ENCODE measurements at regions not wholly inside any gene's neighbourhood (a gene's known extent, or its start where the extent isn't known, plus 50 kb on each side); places are given as distances from the start of the nearest gene placed in this dataset.

DNA sequence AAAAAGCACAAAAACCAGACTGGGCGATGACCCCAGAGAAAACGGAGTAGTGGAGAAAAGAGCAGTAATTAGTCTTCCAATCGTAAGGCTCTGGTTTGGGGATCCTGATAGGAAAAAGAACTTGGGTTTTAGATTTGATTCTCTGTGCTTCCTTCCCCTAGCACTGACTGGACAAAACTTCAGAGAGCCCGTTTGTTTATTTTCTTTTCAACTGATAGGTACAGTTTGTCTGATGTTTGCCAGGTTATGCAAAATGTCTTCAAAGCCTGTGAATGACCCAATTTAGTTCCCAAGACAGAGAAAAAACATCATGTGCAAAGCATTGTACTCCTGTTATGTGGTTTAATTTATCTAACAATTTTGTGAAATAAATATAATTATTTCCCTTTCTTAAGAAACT, 151.1 kb upstream of the COX10 start:
- ChIA-PET POLR2A (no interaction called here), CTCF (no interaction called here)
- no peaks in the 10 kb centered on the region for H3K9me3 ChIP-seq (replicated peaks; ENCODE audit: control insufficient read depth, insufficient read depth, low read length)
- no peaks in the 10 kb centered on the region for H3K27me3 ChIP-seq (ENCODE audit: control insufficient read depth in 2 of 2, insufficient read depth in 2 of 2, low read length in 2 of 2)
- intact Hi-C loops (cut with micrococcal nuclease) (no loop called here), dilution Hi-C loops (cut with MboI; ENCODE audit: extremely low pct_ligation_motif_present, low sequenced_read_pairs) (no loop called here)
- H3K79me2 ChIP-seq (ENCODE audit: control insufficient read depth, insufficient read depth, low read length) = no peaks in the 10 kb centered on the region
- H3K4me2 ChIP-seq (ENCODE audit: insufficient read depth, low read length) = no peak overlapping the region
- no peak for DNase-seq (ENCODE audit: low read depth, low spot score)
- no peaks in the 10 kb centered on the region for H4K20me1 ChIP-seq (replicated peaks; ENCODE audit: control insufficient read depth, extremely low read depth, insufficient read depth, low read length)
- H3K36me3 ChIP-seq (ENCODE audit: control insufficient read depth in 2 of 2, extremely low read depth in 1 of 2, insufficient read depth in 2 of 2, low read length in 2 of 2) = no peaks in the 10 kb centered on the region
- BruUV-seq (replicated peaks) = no TSS peak
- no peak overlapping the region for H2AFZ ChIP-seq (ENCODE audit: low read depth, low read length)
- no peak for FAIRE-seq
- H3K4me3 ChIP-seq (replicated peaks in 1 of 3; ENCODE audit: insufficient read depth in 1 of 3, low read depth in 1 of 3, low read length in 3 of 3) = no peak overlapping the region
- TF ChIP-seq JUN (IDR thresholded peaks at IDR 0.05; ENCODE audit: borderline replicate concordance, insufficient read depth, insufficient read length, low read depth) (no peak), EZH2 (IDR thresholded peaks at IDR 0.05; ENCODE audit: borderline replicate concordance, low read depth, low read length, severe bottlenecking) (no peak), MYC (IDR thresholded peaks at IDR 0.05; ENCODE audit: low read depth, low read length) (no peak), GATA2 (IDR thresholded peaks at IDR 0.05; ENCODE audit: insufficient read depth, insufficient read length, low read depth, low read length) (no peak), FOS (IDR thresholded peaks at IDR 0.05; ENCODE audit: borderline replicate concordance, insufficient read depth, low read length) (no peak), POLR2A (IDR thresholded peaks at IDR 0.05; ENCODE audit: low read depth, low read length) (no peak), POLR2AphosphoS5 (IDR thresholded peaks at IDR 0.05; ENCODE audit: insufficient read depth, low read depth, low read length) (no peak)
- TF ChIP-seq, protein P1, sequence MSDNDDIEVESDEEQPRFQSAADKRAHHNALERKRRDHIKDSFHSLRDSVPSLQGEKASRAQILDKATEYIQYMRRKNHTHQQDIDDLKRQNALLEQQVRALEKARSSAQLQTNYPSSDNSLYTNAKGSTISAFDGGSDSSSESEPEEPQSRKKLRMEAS (IDR thresholded peaks at IDR 0.05; ENCODE audit: insufficient read depth, insufficient read length) = no peak
- TF ChIP-seq, protein P2, sequence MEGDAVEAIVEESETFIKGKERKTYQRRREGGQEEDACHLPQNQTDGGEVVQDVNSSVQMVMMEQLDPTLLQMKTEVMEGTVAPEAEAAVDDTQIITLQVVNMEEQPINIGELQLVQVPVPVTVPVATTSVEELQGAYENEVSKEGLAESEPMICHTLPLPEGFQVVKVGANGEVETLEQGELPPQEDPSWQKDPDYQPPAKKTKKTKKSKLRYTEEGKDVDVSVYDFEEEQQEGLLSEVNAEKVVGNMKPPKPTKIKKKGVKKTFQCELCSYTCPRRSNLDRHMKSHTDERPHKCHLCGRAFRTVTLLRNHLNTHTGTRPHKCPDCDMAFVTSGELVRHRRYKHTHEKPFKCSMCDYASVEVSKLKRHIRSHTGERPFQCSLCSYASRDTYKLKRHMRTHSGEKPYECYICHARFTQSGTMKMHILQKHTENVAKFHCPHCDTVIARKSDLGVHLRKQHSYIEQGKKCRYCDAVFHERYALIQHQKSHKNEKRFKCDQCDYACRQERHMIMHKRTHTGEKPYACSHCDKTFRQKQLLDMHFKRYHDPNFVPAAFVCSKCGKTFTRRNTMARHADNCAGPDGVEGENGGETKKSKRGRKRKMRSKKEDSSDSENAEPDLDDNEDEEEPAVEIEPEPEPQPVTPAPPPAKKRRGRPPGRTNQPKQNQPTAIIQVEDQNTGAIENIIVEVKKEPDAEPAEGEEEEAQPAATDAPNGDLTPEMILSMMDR (IDR thresholded peaks at IDR 0.05; ENCODE audit: extremely low read depth in 1 of 2, insufficient read depth in 1 of 2, low read depth in 1 of 2, low read length in 2 of 2) = no peak
- no peak overlapping the region for H3K9ac ChIP-seq (replicated peaks; ENCODE audit: extremely low read depth, insufficient read depth, low read length)
- no peaks in the 10 kb centered on the region for H3K9me1 ChIP-seq (replicated peaks; ENCODE audit: control insufficient read depth, extremely low read depth, insufficient read depth, low read length)
- no peaks in the 10 kb centered on the region for H3K4me1 ChIP-seq (ENCODE audit: control insufficient read depth, extremely low read depth, insufficient read depth, low read length)
- no peak overlapping the region for H3K27ac ChIP-seq (ENCODE audit: insufficient read depth, low read depth, low read length)

Measured in endothelial cell of umbilical vein (primary cell).